SKM-1 treated with dmso at 0.1 percent for 144 hours (cell line): ENCODE measurements at regions not wholly inside any gene's neighbourhood (a gene's known extent, or its start where the extent isn't known, plus 50 kb on each side); places are given as distances from the start of the nearest gene placed in this dataset.
"Not testable (repeated sequence)": the region's sequence is repeated elsewhere in the genome, so short reads cannot be mapped to it uniquely, and the experiment has no call there.

Source experiments
- DNase-seq: peaks from one replicate; lab custom pipeline; 2025; ENCODE audit not compliant: unreplicated experiment; lab: John Stamatoyannopoulos, UW

DNA sequence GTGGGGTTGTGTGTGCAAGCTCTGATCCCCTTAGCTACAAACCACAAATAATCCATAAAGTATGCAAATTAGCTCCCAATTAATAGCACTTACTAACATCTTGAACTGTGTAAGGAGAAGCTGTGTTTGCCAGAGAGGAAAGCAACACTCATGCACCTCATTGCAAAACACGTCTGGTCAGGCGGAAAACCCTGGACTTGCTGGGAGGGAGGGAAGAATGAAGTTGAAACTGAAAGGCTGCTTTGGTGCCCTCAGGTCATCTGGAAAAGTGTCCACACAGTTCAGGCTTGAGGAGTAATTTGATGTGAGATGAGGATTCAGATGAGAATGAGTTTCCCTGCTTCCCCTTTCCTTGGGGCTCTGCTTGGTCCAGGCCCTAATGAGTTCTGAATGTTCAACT lies 185.5 kb upstream of the ANKRD28 start:
- DNase-seq = no peak

DNA sequence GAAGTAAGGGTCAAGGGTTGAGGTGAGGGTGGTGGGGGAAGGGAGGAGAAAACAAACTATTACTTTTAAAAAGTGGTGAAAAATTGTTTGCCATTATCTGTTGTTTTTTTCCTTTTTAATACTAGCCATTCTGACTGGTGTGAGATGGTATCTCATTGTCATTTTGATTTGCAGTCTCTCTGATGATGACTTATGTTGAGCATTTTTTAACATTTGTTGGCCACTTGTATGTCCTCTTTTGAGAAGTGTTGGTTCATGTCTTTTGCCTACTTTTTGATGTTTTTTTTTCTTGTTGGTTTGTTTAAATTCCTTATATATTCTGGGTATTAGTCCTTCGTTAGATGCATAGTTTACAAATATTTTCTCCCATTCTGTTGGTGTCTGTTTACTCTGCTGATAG lies 185.9 kb upstream of the ANKRD28 start:
- DNase-seq = no peak

- DNase-seq = no peak
These were observed 185.1 kb upstream of the GALNT15 start for GRCh38 chr3:15989419-15989818.

DNA sequence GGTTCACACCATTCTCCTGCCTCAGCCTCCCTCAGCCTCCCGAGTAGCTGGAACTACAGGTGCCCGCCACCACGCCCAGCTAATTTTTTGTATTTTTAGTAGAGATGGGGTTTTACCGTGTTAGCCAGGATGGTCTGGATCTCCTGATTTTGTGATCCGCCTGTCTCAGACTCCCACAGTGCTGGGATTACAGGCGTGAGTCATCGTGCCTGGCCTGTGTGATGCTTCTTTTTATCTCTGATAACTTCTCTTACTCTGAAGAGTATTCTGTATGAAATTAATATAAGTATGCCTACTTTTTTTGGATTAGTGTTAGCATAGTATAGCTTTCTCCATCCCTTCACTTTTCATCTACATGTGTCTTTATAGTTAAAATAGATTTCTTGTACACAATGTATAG lies 180.8 kb upstream of the GALNT15 start:
- not testable (repeated sequence) for DNase-seq

GRCh38 chr3:15996496-15996895 lies 178.0 kb upstream of the GALNT15 start:
- DNase-seq = not testable (repeated sequence)

DNA sequence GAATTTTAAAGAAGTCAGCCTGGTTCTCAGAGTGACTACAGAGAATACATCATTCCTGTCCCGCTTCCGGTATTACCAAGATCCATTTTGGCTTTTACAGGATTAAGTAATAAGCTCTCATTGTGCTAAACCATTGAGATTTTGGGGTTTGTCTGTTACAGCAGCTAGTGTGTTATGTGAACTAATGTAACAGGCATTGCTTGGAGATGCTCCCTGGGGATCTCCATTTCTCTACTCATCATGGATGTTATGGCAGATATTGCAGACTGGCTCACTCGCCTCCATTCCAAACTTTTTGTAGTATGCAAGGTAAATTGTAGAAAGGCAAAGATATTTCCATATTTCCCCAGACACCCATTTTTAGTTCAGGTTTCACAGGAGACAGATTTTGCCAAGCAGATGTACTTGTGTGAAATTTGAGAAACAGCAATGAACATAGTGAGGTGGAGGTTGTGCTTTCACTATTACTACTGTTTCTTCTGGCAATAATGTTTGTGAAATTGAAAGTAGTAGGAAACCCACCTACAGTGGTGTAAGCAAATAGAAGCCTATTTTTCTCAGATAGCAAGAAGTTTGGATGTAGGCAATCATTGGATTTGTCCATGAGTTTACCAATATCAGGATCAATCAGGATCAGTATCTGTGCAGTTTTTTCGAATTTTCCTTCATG lies 177.1 kb upstream of the GALNT15 start:
- DNase-seq = no peak

DNA sequence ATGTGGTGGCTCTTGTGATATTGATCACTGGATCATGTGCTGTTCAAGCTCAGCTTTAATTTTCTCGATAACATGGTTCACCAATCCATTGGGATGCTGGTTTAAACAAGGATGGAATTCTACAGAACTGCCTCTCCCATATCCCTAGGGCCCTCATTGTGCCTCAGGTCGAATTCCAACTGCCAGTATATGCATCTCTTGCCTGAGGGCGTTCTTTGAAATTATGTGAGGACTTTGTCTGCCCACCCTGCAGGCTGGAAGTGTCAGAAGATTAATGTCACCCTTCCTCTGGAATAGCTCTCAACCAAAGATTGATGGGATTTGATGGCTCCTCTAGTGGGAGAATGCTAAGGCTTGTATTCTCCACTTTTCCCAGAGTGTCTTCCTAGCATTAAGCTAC lies 175.6 kb upstream of the GALNT15 start:
- no peak for DNase-seq

DNA sequence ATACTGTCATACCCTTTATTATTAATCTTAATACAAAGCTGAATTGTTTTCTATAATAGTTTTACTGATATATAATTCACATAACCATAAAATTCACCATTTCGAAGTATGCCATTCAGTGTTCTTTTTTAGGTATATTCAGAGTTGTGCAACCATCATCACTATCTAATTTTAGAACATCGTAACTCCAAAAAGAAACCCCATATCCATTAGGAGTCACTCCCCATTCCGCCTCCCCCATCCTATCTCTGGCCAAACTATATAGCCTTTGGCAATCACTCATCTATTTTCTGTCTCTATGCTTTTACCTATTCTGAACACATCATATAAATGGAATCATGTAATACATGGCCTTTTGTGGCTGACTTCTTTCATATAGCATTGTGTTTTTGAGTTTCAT lies 169.7 kb upstream of the GALNT15 start:
- DNase-seq = no peak

GRCh38 chr3:16011376-16011775 lies 163.1 kb upstream of the GALNT15 start:
- no peak for DNase-seq

DNA sequence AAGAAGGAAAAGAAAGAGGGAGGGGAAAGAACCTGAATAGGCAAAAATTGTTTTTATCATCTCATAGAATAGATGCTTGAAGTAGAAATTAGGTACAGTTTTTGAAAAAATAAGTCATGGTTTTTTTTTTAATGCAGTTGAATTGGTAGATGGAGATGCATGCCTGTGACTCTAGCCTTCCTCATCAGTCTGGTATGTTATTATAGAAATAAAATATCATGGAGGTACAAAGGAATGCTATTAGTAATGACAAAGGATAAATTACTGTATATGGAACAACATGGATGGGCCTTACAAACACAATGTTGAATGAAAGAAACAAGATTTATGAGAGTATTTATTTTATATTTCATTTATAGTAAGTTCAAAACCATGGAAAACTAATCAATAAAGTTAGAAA lies 162.4 kb upstream of the GALNT15 start:
- DNase-seq = no peak

DNA sequence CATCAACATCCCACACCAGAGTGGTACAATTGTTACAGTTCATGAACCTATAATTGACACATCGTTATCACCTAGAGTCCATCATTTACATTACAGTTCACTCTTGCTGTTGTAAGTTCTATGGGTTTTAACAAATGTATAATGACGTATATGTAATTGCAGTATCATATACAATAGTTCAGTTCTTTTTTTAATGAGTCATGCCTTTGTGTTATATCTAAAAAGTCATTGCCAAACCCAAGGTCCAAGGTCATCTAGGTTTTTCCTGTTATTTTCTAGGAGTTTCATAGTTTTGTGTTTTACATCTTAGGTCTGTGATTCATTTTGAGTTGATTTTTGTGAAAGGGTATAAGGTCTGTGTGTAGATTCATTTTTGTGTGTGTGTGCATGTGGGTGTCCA lies 160.9 kb upstream of the GALNT15 start:
- no peak for DNase-seq

- not testable (repeated sequence) for DNase-seq
These were observed 152.7 kb upstream of the GALNT15 start for GRCh38 chr3:16021801-16022200.

- DNase-seq = not testable (repeated sequence)
These were observed 150.6 kb upstream of the GALNT15 start for GRCh38 chr3:16023881-16024280.

DNA sequence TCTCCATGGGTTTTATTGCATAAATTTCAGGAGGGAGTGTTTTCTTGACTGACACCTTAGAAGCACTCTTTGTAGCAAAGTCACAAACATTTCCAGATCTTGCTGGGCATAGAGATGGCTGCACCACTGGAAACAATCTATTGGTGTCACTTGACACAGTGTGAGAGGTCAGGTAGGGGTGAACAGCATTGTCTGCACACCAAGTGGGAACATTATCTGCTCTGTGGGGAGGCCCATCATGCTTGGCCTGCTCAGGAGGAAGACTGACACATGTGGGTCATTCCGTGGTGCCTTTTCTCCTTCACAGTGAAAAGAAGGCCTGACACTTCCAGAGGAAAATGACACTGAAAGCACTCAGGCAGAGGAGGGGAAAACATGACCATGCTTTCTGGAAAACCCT lies 149.9 kb upstream of the GALNT15 start:
- DNase-seq = no peak

GRCh38 chr3:16026753-16027152 lies 147.7 kb upstream of the GALNT15 start:
- no peak for DNase-seq

- no peak for DNase-seq
These were observed 145.9 kb upstream of the GALNT15 start for GRCh38 chr3:16028604-16029003.

GRCh38 chr3:16030342-16030741 lies 144.1 kb upstream of the GALNT15 start:
- DNase-seq = no peak

DNA sequence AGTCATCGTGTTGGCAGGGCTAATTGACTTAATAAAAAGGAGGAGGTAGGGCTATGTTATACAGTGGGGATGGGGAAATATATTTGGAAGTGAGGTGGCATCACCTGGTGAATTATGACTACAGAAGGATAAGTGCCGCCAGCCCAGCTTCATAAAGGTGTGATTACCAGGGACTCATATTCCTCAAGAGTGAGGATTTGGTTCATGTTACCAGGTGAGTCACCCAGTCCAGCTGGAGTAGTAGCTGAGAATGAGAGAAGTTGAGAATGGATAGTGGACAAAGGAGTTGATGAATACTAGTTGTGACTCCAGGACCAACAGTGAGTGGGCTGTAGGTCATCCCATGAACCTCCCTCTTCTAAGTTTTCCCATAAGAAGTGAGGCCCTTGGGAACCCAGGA lies 143.0 kb upstream of the GALNT15 start:
- DNase-seq = no peak

- DNase-seq = no peak
These were observed 140.4 kb upstream of the GALNT15 start for GRCh38 chr3:16033889-16034687.

- no peak for DNase-seq
These were observed 133.5 kb upstream of the GALNT15 start for GRCh38 chr3:16040991-16041390.

- peak; percentile 69 for DNase-seq
These were observed 125.8 kb upstream of the GALNT15 start for GRCh38 chr3:16048435-16049318.
